Neural progenitor cell (in vitro differentiated cells): ENCODE measurements at regions not wholly inside any gene's neighbourhood (a gene's known extent, or its start where the extent isn't known, plus 50 kb on each side); places are given as distances from the start of the nearest gene placed in this dataset.
"Not testable (repeated sequence)": the region's sequence is repeated elsewhere in the genome, so short reads cannot be mapped to it uniquely, and the experiment has no call there.

Experiments used
- DNase-seq: peaks from one replicate; pipeline ENCODE4 v3.0.0-alpha.2; 2016; ENCODE audit warnings: low spot score
- H2AFZ ChIP-seq: fragments of 200-600 bp; sonication (generic); replicated peaks from 2 replicates; pipeline ENCODE4 v1.6.1; 2016; ENCODE audit warnings: antibody characterized with exemption
- H3F3A ChIP-seq: fragments of 200-600 bp; sonication (generic); 2 replicates; pipeline ENCODE4 v1.6.1; 2016; ENCODE audit warnings: antibody characterized with exemption, low read depth
- H3K27ac ChIP-seq: fragments of 200-600 bp; sonication (generic); 2 replicates; pipeline ENCODE4 v1.5.1; 2016; ENCODE audit warnings: mild to moderate bottlenecking
- H3K27me3 ChIP-seq: fragments of 200-600 bp; sonication (generic); 2 replicates; pipeline ENCODE4 v1.6.1; 2016; ENCODE audit warnings: mild to moderate bottlenecking, moderate library complexity
- H3K36me3 ChIP-seq: fragments of 200-600 bp; sonication (generic); 2 replicates; pipeline ENCODE4 v1.5.1; 2016
- H3K4me1 ChIP-seq: fragments of 200-600 bp; sonication (generic); 2 replicates; pipeline ENCODE4 v1.6.1; 2016; ENCODE audit warnings: mixed run types
- H3K4me2 ChIP-seq: fragments of 200-600 bp; sonication (generic); 2 replicates; pipeline ENCODE4 v1.6.1; 2016
- H3K4me3 ChIP-seq: fragments of 200-600 bp; sonication (generic); 2 replicates; pipeline ENCODE4 v1.5.1; 2016
- H3K79me2 ChIP-seq: fragments of 200-600 bp; sonication (generic); 2 replicates; pipeline ENCODE4 v1.6.1; 2016; ENCODE audit warnings: low read depth
- H3K9ac ChIP-seq: fragments of 200-600 bp; sonication (generic); 2 replicates; pipeline ENCODE4 v1.6.1; 2016
- H3K9me3 ChIP-seq: fragments of 200-600 bp; sonication (generic); 2 replicates; pipeline ENCODE4 v1.5.1; 2016; ENCODE audit warnings: low read depth
- H4K20me1 ChIP-seq: fragments of 200-600 bp; sonication (generic); 2 replicates; pipeline ENCODE4 v1.6.1; 2016; ENCODE audit warnings: low read depth
- H3K27ac Mint-ChIP-seq: 3 replicates; pipeline ENCODE4 v1.8.0; 2021; ENCODE audit warnings: mixed read lengths
- H3K27me3 Mint-ChIP-seq: 2 replicates; pipeline ENCODE4 v1.8.0; 2022; ENCODE audit warnings: low read depth, mild to moderate bottlenecking, inconsistent platforms, moderate library complexity, mixed read lengths; ENCODE audit not compliant: insufficient read depth
- H3K36me3 Mint-ChIP-seq: 3 replicates; pipeline ENCODE4 v1.8.0; 2021; ENCODE audit warnings: mixed read lengths
- H3K4me1 Mint-ChIP-seq: 3 replicates; pipeline ENCODE4 v1.8.0; 2021; ENCODE audit warnings: mixed read lengths
- H3K4me3 Mint-ChIP-seq: 3 replicates; pipeline ENCODE4 v1.8.0; 2021; ENCODE audit warnings: mild to moderate bottlenecking, moderate library complexity, mixed read lengths
- H3K9me3 Mint-ChIP-seq: 3 replicates; pipeline ENCODE4 v1.8.0; 2020; ENCODE audit warnings: mixed read lengths
- EZH2 ChIP-seq: fragments of 200-600 bp; sonication (generic); IDR thresholded peaks from 2 replicates; pipeline ENCODE4 v1.6.1; 2017; ENCODE audit warnings: antibody characterized with exemption, mild to moderate bottlenecking, moderate library complexity
- EZH2phosphoT487 ChIP-seq: fragments of 200-600 bp; sonication (generic); IDR thresholded peaks from 2 replicates; pipeline ENCODE4 v1.6.1; 2017; ENCODE audit warnings: antibody characterized with exemption
- TF ChIP-seq, protein P1 (sequence below): fragments of 200-600 bp; sonication (generic); IDR thresholded peaks from 2 replicates; pipeline ENCODE4 v1.5.1; 2017; ENCODE audit warnings: antibody characterized with exemption, mild to moderate bottlenecking

DNA sequence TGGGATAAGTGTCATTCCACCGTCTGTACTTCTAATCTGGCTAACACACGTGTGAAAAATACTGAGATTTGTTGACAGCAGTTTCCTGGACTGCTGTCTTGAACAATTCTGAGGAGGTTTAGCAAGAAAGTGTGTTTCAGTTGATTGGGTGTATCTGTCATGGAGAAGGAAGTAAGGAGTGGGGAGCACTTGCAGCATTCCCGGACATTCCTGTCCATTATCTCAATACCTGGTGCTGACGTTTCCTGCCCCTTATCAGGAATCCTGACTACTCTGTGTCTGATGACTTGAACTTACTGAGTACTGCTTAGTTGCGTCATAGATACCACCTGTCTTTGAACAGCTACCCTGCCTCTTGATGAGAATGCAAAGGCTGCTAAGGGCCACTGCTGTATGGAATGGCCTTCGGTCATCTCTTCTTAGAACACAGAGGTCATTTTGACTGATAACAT, 72.0 kb upstream of the VKORC1L1 start:
- no peak for DNase-seq
- H3K36me3 ChIP-seq: no peaks in the 10 kb centered on the region
- H3K9me3 ChIP-seq: no peaks in the 10 kb centered on the region

DNA sequence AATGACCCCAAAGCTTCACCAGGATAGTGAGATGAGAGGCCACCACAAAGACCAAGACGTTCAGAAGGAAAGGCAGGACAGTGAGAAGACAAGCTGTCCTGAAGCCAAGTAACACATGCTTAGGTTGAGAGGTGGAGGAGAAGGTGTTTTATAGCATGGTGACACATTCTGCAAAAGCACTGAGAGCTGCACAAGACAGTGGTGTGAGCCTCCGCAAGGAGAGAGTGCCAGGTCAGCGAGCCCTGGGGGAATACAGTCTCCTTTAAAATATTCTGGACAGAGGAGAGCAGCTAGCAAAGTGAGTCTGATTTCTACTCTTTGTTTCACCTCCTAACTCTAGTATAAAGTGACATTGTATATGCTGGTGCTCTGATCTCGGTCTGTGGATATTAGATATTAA, 68.0 kb upstream of the VKORC1L1 start:
- Histone ChIP-seq H3K9me3 (no peaks in the 10 kb centered on the region), H3K4me1 (no peaks in the 10 kb centered on the region), H3K27ac (no peak overlapping the region), H3K4me3 (no peak overlapping the region), H2AFZ (no peak overlapping the region), H3K27me3 (no peaks in the 10 kb centered on the region), H3K9ac (no peak overlapping the region), H4K20me1 (no peaks in the 10 kb centered on the region), H3F3A (no peaks in the 10 kb centered on the region), H3K79me2 (no peaks in the 10 kb centered on the region), H3K4me2 (no peak overlapping the region), H3K36me3 (no peaks in the 10 kb centered on the region)
- Mint-ChIP-seq H3K9me3 (no peaks in the 10 kb centered on the region), H3K4me1 (peaks cover 18% of the 10 kb centered on the region), H3K36me3 (no peaks in the 10 kb centered on the region), H3K27me3 (peaks cover 3% of the 10 kb centered on the region), H3K4me3 (no peak overlapping the region), H3K27ac (no peak overlapping the region)
- DNase-seq: no peak
- TF ChIP-seq, protein P1, sequence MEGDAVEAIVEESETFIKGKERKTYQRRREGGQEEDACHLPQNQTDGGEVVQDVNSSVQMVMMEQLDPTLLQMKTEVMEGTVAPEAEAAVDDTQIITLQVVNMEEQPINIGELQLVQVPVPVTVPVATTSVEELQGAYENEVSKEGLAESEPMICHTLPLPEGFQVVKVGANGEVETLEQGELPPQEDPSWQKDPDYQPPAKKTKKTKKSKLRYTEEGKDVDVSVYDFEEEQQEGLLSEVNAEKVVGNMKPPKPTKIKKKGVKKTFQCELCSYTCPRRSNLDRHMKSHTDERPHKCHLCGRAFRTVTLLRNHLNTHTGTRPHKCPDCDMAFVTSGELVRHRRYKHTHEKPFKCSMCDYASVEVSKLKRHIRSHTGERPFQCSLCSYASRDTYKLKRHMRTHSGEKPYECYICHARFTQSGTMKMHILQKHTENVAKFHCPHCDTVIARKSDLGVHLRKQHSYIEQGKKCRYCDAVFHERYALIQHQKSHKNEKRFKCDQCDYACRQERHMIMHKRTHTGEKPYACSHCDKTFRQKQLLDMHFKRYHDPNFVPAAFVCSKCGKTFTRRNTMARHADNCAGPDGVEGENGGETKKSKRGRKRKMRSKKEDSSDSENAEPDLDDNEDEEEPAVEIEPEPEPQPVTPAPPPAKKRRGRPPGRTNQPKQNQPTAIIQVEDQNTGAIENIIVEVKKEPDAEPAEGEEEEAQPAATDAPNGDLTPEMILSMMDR: no peak
- TF ChIP-seq EZH2 (no peak), EZH2phosphoT487 (no peak)

More for the DNA sequence above, 72.0 kb upstream of the VKORC1L1 start:
- no peak overlapping the region for H3K27ac Mint-ChIP-seq
- H3K9ac ChIP-seq: no peak overlapping the region
- TF ChIP-seq, protein P1: no peak
- TF ChIP-seq EZH2 (no peak), EZH2phosphoT487 (no peak)
- H3K27me3 Mint-ChIP-seq: peaks cover 4% of the 10 kb centered on the region
- H3K9me3 Mint-ChIP-seq: no peaks in the 10 kb centered on the region
- H4K20me1 ChIP-seq: no peaks in the 10 kb centered on the region
- H3F3A ChIP-seq: no peaks in the 10 kb centered on the region
- H3K27me3 ChIP-seq: no peaks in the 10 kb centered on the region
- H3K79me2 ChIP-seq: no peaks in the 10 kb centered on the region
- H3K4me1 ChIP-seq: peaks cover 6% of the 10 kb centered on the region
- H3K4me1 Mint-ChIP-seq: peaks cover 11% of the 10 kb centered on the region
- no peak overlapping the region for H2AFZ ChIP-seq
- no peak overlapping the region for H3K27ac ChIP-seq
- no peak overlapping the region for H3K4me3 Mint-ChIP-seq
- no peak overlapping the region for H3K4me3 ChIP-seq
- H3K36me3 Mint-ChIP-seq: no peaks in the 10 kb centered on the region
- H3K4me2 ChIP-seq: no peak overlapping the region

DNA sequence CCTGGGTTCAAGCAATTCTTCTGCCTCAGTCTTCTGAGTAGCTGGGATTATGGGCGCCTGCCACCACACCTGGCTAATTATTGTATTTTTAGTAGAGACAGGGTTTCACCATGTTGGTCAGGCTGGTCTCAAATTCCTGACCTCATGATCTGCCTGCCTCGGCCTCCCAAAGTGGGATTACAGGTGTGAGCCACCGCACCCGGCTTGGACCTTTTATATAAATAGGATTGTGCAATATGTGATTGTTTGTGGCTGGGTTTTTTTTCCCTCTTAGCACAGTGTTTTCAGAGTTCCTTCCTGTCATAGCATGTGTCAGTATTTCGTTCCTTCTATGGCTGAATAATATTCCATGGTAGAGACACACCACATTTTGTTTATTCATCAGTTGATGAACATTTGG, 65.8 kb upstream of the VKORC1L1 start:
- not testable (repeated sequence) for H3K27ac ChIP-seq, H3K9me3 Mint-ChIP-seq, H3K36me3 ChIP-seq, H3K27me3 Mint-ChIP-seq, H3K4me3 ChIP-seq, H2AFZ ChIP-seq, H3K36me3 Mint-ChIP-seq, H3F3A ChIP-seq, H3K9ac ChIP-seq, H3K4me1 ChIP-seq, H4K20me1 ChIP-seq, DNase-seq, H3K4me3 Mint-ChIP-seq, H3K4me2 ChIP-seq, H3K27me3 ChIP-seq, H3K9me3 ChIP-seq, H3K27ac Mint-ChIP-seq, H3K79me2 ChIP-seq
- peaks cover 20% of the 10 kb centered on the region for H3K4me1 Mint-ChIP-seq

DNA sequence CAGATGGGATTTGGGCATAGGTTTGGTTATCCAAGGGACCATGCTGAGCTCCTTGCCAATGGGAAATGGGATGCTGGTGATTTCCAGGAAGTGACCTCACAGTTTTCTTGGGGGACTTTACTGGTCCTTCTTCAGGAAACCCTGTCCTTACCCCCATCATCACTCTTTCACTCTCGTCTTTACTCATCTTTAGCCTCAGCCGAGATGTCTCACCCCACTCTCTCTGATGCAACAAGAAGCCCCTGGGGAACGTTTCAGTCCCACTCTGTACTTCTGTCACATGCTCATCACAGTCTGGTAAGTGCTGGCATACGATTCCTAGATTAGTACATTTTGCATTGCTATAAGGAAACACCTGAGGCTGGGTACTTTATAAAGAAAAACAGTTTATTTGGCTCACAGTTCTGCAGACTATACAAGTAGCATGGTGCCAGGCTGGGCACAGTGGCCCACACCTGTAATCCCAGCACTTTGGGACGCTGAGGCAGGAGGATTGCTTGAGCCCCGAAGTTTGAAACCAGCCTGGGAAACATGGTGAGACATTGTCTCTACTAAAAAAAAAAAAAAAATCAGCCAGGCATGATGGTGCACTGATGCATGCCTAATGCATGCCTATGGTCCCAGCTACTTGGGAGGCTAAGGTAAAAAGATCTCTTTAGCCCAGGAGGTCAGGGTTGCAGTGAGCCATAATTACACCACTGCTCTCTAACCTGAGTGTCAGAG, 63.5 kb upstream of the VKORC1L1 start:
- no peak overlapping the region for H3K4me3 Mint-ChIP-seq
- H3K4me3 ChIP-seq: no peak overlapping the region
- no peaks in the 10 kb centered on the region for H3K9me3 ChIP-seq
- TF ChIP-seq, protein P1: no peak
- TF ChIP-seq EZH2 (no peak), EZH2phosphoT487 (no peak)
- H3K27me3 Mint-ChIP-seq: no peaks in the 10 kb centered on the region
- H3K27ac Mint-ChIP-seq: no peak overlapping the region
- H3K27ac ChIP-seq: no peak overlapping the region
- H3K27me3 ChIP-seq: no peaks in the 10 kb centered on the region
- H3K9ac ChIP-seq: no peak overlapping the region
- H3K36me3 ChIP-seq: no peaks in the 10 kb centered on the region
- peaks cover 17% of the 10 kb centered on the region for H3K4me1 Mint-ChIP-seq
- H3K4me2 ChIP-seq: no peak overlapping the region
- H2AFZ ChIP-seq: no peak overlapping the region
- no peaks in the 10 kb centered on the region for H3F3A ChIP-seq
- DNase-seq: peak; percentile 24
- H3K79me2 ChIP-seq: no peaks in the 10 kb centered on the region
- no peaks in the 10 kb centered on the region for H3K4me1 ChIP-seq
- H4K20me1 ChIP-seq: no peaks in the 10 kb centered on the region
- H3K36me3 Mint-ChIP-seq: no peaks in the 10 kb centered on the region
- no peaks in the 10 kb centered on the region for H3K9me3 Mint-ChIP-seq
